GM06990 (cell line): ENCODE measurements at regions not wholly inside any gene's neighbourhood (a gene's known extent, or its start where the extent isn't known, plus 50 kb on each side); places are given as distances from the start of the nearest gene placed in this dataset.

Experiments used
- DNase-seq: peaks from one replicate; pipeline ENCODE4 v3.0.0-alpha.2; 2011; ENCODE audit not compliant: insufficient read length; ENCODE audit errors: extremely low read depth
- H3K27me3 ChIP-seq: replicated peaks from 2 replicates; pipeline ENCODE4 v1.6.0; 2011; ENCODE audit warnings: low read length; ENCODE audit not compliant: control insufficient read depth, insufficient read depth
- H3K36me3 ChIP-seq: 2 replicates; pipeline ENCODE4 v1.5.1; 2011; ENCODE audit warnings: low read length; ENCODE audit not compliant: control insufficient read depth, insufficient read depth
- H3K4me3 ChIP-seq: replicated peaks from 2 replicates; pipeline ENCODE4 v1.5.1; 2011; ENCODE audit warnings: low read depth, mild to moderate bottlenecking, control low read depth, low read length
- CTCF ChIP-seq: IDR thresholded peaks from 2 replicates; pipeline ENCODE4 v1.5.1; 2011; ENCODE audit warnings: low read length, control low read depth, mild to moderate bottlenecking, inconsistent platforms; ENCODE audit not compliant: insufficient read depth, poor library complexity, severe bottlenecking

GRCh38 chr2:125267683-125268082 is 1242.6 kb downstream of the CNTNAP5 start:
- Histone ChIP-seq H3K36me3 (no peaks in the 10 kb centered on the region), H3K27me3 (no peaks in the 10 kb centered on the region), H3K4me3 (no peak overlapping the region)
- TF ChIP-seq CTCF, result no peak
- DNase-seq, result no peak

- no peaks in the 10 kb centered on the region for H3K36me3 ChIP-seq
- H3K27me3 ChIP-seq, result no peaks in the 10 kb centered on the region
- DNase-seq, result no peak
- TF ChIP-seq CTCF, result no peak
- H3K4me3 ChIP-seq, result no peak overlapping the region
Observed at GRCh38 chr2:125272651-125273050, 1247.6 kb downstream of the CNTNAP5 start.

- DNase-seq, result no peak
- Histone ChIP-seq H3K36me3 (no peaks in the 10 kb centered on the region), H3K27me3 (no peaks in the 10 kb centered on the region), H3K4me3 (no peak overlapping the region)
- no peak for TF ChIP-seq CTCF
Observed at GRCh38 chr2:125274718-125275117, 1249.6 kb downstream of the CNTNAP5 start.

- Histone ChIP-seq H3K4me3 (no peak overlapping the region), H3K36me3 (no peaks in the 10 kb centered on the region), H3K27me3 (no peaks in the 10 kb centered on the region)
- DNase-seq, result no peak
- no peak for TF ChIP-seq CTCF
Observed at GRCh38 chr2:125280265-125280664, 1255.2 kb downstream of the CNTNAP5 start.

GRCh38 chr2:125281242-125281641 is 1256.2 kb downstream of the CNTNAP5 start:
- Histone ChIP-seq H3K36me3 (no peaks in the 10 kb centered on the region), H3K27me3 (no peaks in the 10 kb centered on the region), H3K4me3 (no peak overlapping the region)
- no peak for TF ChIP-seq CTCF
- DNase-seq, result no peak

- H3K4me3 ChIP-seq, result no peak overlapping the region
- H3K27me3 ChIP-seq, result no peaks in the 10 kb centered on the region
- no peak for TF ChIP-seq CTCF
- H3K36me3 ChIP-seq, result no peaks in the 10 kb centered on the region
- DNase-seq, result no peak
Observed at GRCh38 chr2:125296742-125297141, 1271.7 kb downstream of the CNTNAP5 start.
